ENCODE measurements at regions not wholly inside any gene's neighbourhood (a gene's known extent, or its start where the extent isn't known, plus 50 kb on each side); places are given as distances from the start of the nearest gene placed in this dataset.

DNA sequence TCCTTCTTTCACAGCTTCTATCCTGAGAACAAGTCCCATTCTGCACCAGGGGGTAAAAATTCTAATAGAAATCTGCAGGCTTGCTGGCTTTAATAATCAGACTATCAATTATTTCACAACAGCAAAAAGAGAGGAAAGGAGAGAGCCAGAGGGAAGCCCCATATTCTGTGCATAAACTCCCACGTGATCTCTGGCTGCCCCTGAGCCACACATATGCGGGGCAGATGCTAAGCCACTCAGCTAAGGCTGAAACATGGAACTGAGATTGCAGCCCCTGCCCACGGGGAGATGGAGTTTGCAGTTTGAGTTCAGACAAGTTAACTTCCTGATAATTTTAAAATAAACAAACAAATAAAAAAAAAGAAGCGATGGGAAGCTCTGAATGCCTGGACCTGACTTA is 254.4 kb upstream of the CCDC196 start:
- H3K27me3 ChIP-seq: no peaks in the 10 kb centered on the region
- TF ChIP-seq, protein P1, sequence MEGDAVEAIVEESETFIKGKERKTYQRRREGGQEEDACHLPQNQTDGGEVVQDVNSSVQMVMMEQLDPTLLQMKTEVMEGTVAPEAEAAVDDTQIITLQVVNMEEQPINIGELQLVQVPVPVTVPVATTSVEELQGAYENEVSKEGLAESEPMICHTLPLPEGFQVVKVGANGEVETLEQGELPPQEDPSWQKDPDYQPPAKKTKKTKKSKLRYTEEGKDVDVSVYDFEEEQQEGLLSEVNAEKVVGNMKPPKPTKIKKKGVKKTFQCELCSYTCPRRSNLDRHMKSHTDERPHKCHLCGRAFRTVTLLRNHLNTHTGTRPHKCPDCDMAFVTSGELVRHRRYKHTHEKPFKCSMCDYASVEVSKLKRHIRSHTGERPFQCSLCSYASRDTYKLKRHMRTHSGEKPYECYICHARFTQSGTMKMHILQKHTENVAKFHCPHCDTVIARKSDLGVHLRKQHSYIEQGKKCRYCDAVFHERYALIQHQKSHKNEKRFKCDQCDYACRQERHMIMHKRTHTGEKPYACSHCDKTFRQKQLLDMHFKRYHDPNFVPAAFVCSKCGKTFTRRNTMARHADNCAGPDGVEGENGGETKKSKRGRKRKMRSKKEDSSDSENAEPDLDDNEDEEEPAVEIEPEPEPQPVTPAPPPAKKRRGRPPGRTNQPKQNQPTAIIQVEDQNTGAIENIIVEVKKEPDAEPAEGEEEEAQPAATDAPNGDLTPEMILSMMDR (IDR thresholded peaks at IDR 0.05): no peak
- H3K9me3 ChIP-seq: no peaks in the 10 kb centered on the region

DNA sequence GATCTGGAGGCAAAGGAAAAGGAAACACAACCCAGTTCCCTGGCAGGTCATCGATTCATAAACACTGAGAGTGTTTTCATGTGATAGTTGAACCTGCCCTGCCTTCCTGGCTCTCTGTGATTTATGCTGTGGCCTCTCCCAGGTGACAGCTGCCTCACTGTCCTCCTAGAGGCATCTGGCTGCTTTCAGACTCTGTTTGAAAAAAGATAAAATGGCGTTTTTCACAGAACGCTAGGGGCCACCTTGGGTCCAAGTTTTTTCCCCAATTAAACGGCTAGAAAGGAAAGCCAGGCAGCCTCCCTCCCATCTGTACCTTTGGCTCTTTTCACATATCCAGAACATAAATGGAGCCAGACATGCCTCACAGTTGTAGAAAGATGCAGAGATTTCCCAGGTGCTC is 252.6 kb upstream of the CCDC196 start:
- H3K27ac ChIP-seq: no peak overlapping the region
- no peaks in the 10 kb centered on the region for H3K9me3 ChIP-seq
- H3K4me1 ChIP-seq (ENCODE audit: control insufficient read depth in 1 of 2, insufficient read depth in 1 of 2, low read depth in 1 of 2, low read length in 1 of 2): no peaks in the 10 kb centered on the region
- H3K36me3 ChIP-seq: no peaks in the 10 kb centered on the region
- no peaks in the 10 kb centered on the region for H3K27me3 ChIP-seq
- no peak overlapping the region for H3K4me3 ChIP-seq (ENCODE audit: low read depth in 1 of 2, low read length in 1 of 2)
- TF ChIP-seq, protein P1 (IDR thresholded peaks at IDR 0.05): no peak

More for the DNA sequence above, 254.4 kb upstream of the CCDC196 start:
- Histone ChIP-seq H3K27ac (no peak overlapping the region), H3K4me1 (ENCODE audit: control insufficient read depth in 1 of 2, insufficient read depth in 1 of 2, low read depth in 1 of 2, low read length in 1 of 2) (no peaks in the 10 kb centered on the region), H3K4me3 (ENCODE audit: low read depth in 1 of 2, low read length in 1 of 2) (no peak overlapping the region), H3K36me3 (no peaks in the 10 kb centered on the region)

DNA sequence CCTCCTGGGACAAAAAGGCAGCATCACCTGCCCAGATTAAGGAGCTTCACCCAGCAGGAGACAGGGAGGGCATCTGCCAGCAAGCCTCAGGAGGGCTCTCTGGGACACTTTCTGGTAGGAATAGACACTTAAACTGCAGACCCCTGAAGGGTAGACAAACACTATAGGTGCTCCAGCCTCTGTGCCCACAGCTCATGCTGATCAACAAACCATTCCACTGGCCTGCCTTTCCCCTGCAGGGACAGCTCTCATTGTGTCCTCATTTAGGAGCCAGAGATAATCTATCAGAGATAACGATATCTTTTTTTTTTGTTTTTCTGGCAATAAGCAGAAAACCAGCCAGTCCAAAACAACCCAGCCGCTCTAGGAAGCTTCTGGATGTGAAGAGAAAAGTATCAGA is 251.8 kb upstream of the CCDC196 start:
- H3K27me3 ChIP-seq: no peaks in the 10 kb centered on the region
- no peaks in the 10 kb centered on the region for H3K36me3 ChIP-seq
- no peak overlapping the region for H3K27ac ChIP-seq
- TF ChIP-seq, protein P1 (IDR thresholded peaks at IDR 0.05): no peak
- no peaks in the 10 kb centered on the region for H3K4me1 ChIP-seq (ENCODE audit: control insufficient read depth in 1 of 2, insufficient read depth in 1 of 2, low read depth in 1 of 2, low read length in 1 of 2)
- no peaks in the 10 kb centered on the region for H3K9me3 ChIP-seq
- no peak overlapping the region for H3K4me3 ChIP-seq (ENCODE audit: low read depth in 1 of 2, low read length in 1 of 2)

DNA sequence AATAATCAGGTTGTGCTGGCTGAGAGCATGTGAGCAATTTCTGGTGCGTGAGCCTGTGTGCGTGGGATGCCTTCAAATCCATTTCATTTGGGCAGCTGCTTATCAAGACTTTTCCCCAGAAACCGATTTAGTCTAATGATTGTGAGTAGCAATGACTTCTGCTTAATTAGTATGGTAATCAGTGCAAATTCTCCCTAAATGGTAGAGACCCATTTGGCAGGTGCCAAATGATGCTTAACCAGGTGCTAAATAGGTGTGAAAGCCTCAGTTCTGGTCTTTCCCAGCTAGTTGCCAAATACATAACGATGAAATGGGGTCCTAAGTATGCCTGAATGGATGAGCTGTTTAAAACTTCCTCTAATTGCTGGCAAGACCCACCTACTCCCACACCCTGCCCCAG is 248.4 kb upstream of the CCDC196 start:
- Histone ChIP-seq H3K9me3 (no peaks in the 10 kb centered on the region), H3K27me3 (no peaks in the 10 kb centered on the region), H3K4me3 (ENCODE audit: low read depth in 1 of 2, low read length in 1 of 2) (no peak overlapping the region), H3K36me3 (no peaks in the 10 kb centered on the region), H3K4me1 (ENCODE audit: control insufficient read depth in 1 of 2, insufficient read depth in 1 of 2, low read depth in 1 of 2, low read length in 1 of 2) (no peaks in the 10 kb centered on the region), H3K27ac (no peak overlapping the region)
- TF ChIP-seq, protein P1 (IDR thresholded peaks at IDR 0.05): no peak

DNA sequence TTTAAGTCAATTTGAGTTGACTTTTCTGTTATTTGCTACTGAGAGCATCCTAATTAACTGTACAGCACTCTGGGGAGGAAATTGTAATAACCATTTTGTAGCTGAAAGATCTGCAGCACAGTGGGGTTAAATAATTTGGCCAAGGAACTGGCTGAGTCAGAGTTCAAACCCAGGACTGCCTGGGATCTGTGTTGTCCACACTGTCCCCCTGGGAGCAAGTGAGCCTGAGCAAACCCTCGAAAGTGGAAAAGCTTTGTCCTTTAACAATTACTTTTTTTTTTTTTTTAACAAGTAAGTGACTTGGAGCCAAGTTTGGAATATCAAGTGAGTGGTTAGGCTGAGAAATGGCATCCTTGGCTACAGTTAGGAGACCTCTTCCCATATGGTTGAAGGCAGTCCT is 247.2 kb upstream of the CCDC196 start:
- Histone ChIP-seq H3K4me3 (ENCODE audit: low read depth in 1 of 2, low read length in 1 of 2) (no peak overlapping the region), H3K9me3 (no peaks in the 10 kb centered on the region), H3K4me1 (ENCODE audit: control insufficient read depth in 1 of 2, insufficient read depth in 1 of 2, low read depth in 1 of 2, low read length in 1 of 2) (no peaks in the 10 kb centered on the region), H3K36me3 (no peaks in the 10 kb centered on the region), H3K27me3 (no peaks in the 10 kb centered on the region), H3K27ac (no peak overlapping the region)
- TF ChIP-seq, protein P1 (IDR thresholded peaks at IDR 0.05): no peak

DNA sequence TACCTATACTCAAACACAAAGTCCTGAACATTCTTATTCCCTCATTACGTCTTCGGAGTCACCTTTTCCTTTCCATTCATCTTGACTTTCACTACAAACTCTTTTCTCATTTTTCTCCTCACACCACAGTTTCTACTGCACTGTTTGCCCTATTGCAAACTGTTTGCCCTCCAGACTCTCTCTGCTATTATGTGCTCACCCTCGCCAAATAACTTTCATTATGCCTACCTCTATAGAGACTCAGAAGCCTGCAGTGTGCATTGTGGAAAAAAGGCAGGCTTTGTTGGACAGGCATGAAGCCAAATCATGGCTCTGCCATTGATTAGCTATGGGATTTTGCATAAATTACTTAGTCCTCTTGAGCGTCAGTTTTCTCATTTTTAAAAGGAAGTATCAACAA is 246.6 kb upstream of the CCDC196 start:
- no peaks in the 10 kb centered on the region for H3K4me1 ChIP-seq (ENCODE audit: control insufficient read depth in 1 of 2, insufficient read depth in 1 of 2, low read depth in 1 of 2, low read length in 1 of 2)
- H3K27ac ChIP-seq: no peak overlapping the region
- H3K27me3 ChIP-seq: no peaks in the 10 kb centered on the region
- H3K36me3 ChIP-seq: no peaks in the 10 kb centered on the region
- H3K9me3 ChIP-seq: no peaks in the 10 kb centered on the region
- TF ChIP-seq, protein P1 (IDR thresholded peaks at IDR 0.05): no peak
- no peak overlapping the region for H3K4me3 ChIP-seq (ENCODE audit: low read depth in 1 of 2, low read length in 1 of 2)

Measured in neutrophil (primary cell).